ENCODE measurements at regions not wholly inside any gene's neighbourhood (a gene's known extent, or its start where the extent isn't known, plus 50 kb on each side); places are given as distances from the start of the nearest gene placed in this dataset.
"Not testable (repeated sequence)": the region's sequence is repeated elsewhere in the genome, so short reads cannot be mapped to it uniquely, and the experiment has no call there.

DNA sequence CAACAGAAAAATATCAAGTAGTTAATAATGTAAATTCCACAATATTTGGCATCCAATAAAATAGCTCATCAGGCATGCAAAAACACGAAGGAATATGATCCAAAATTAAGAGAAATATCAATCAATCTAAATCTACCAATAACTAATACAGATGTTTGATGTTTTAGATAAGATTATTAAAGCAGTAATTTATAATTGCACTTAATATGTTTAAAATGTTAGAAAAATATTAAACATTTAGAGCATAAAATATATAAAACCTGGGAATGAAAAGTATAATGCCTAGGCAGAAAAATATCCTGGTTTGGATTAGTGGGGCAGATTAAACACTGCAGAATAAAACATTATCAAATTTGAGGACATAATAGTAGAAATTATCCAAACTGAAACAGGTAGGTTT lies 879.9 kb downstream of the FAM181B start:
- Mint-ChIP-seq H3K4me3 (no peak overlapping the region), H3K9me3 (no peaks in the 10 kb centered on the region), H3K27ac (no peak overlapping the region), H3K4me1 (peaks cover 6% of the 10 kb centered on the region), H3K27me3 (no peaks in the 10 kb centered on the region)
- DNase-seq (no peak), ATAC-seq (no peak)

GRCh38 chr11:81852896-81853295 lies 880.8 kb downstream of the FAM181B start:
- no peak overlapping the region for H3K27ac Mint-ChIP-seq
- peaks cover 6% of the 10 kb centered on the region for H3K4me1 Mint-ChIP-seq
- DNase-seq = no peak
- H3K9me3 Mint-ChIP-seq = no peaks in the 10 kb centered on the region
- H3K4me3 Mint-ChIP-seq = no peak overlapping the region
- H3K27me3 Mint-ChIP-seq = no peaks in the 10 kb centered on the region
- ATAC-seq = no peak

GRCh38 chr11:81840380-81840779 lies 893.3 kb downstream of the FAM181B start:
- no peaks in the 10 kb centered on the region for H3K4me1 Mint-ChIP-seq
- no peak for DNase-seq
- no peak for ATAC-seq

GRCh38 chr11:81839976-81840375 lies 893.7 kb downstream of the FAM181B start:
- H3K9me3 Mint-ChIP-seq = peaks cover 0 to 8% of the 10 kb centered on the region in 2 donors
- no peaks in the 10 kb centered on the region for H3K4me1 Mint-ChIP-seq
- no peaks in the 10 kb centered on the region for H3K27me3 Mint-ChIP-seq
- no peak overlapping the region for H3K27ac Mint-ChIP-seq
- DNase-seq (no peak), ATAC-seq (no peak)
- no peak overlapping the region for H3K4me3 Mint-ChIP-seq

More at GRCh38 chr11:81840380-81840779, 893.3 kb downstream of the FAM181B start:
- Mint-ChIP-seq H3K9me3 (peaks cover 0 to 8% of the 10 kb centered on the region in 2 donors), H3K4me3 (no peak overlapping the region), H3K27me3 (no peaks in the 10 kb centered on the region), H3K27ac (no peak overlapping the region)

DNA sequence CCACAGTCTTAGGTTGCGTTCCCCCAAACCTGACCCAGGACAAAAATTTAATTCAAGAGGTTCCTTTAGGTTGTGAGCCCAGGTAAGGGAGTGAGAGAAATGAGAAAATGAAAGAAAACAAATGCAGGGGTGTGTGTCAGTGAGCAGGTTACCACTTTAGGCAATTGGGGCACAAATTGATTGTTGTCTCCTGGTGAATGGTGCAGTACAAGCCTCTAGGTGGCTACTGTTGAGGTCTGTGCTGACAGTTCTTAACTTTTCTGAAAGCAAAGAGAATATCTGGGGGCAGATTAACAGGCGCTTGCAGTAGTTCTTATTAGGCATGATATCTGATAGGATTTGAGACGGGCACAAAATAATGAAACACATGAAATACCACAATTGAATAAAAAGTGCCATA lies 894.6 kb downstream of the FAM181B start:
- Mint-ChIP-seq H3K4me1 (no peaks in the 10 kb centered on the region), H3K4me3 (no peak overlapping the region), H3K27me3 (no peaks in the 10 kb centered on the region), H3K27ac (no peak overlapping the region), H3K9me3 (peaks cover 5 to 11% of the 10 kb centered on the region in 2 donors)
- ATAC-seq = no peak
- no peak for DNase-seq

- Mint-ChIP-seq H3K9me3 (peaks cover 27 to 33% of the 10 kb centered on the region in 2 donors), H3K27me3 (no peaks in the 10 kb centered on the region), H3K27ac (peak overlapping the region in 1 of 2 donors; percentile 85), H3K4me3 (no peak overlapping the region), H3K4me1 (no peaks in the 10 kb centered on the region)
- ATAC-seq (no peak), DNase-seq (no peak)
Observed at GRCh38 chr11:81829976-81830375, 903.7 kb downstream of the FAM181B start.

GRCh38 chr11:81825346-81825745 lies 908.3 kb downstream of the FAM181B start:
- Mint-ChIP-seq H3K27ac (peak overlapping the region; percentile 24 to 64), H3K9me3 (peaks cover 0 to 5% of the 10 kb centered on the region in 2 donors), H3K4me3 (no peak overlapping the region), H3K27me3 (no peaks in the 10 kb centered on the region), H3K4me1 (peaks cover 4% of the 10 kb centered on the region)
- DNase-seq (no peak), ATAC-seq (no peak)

GRCh38 chr11:81819462-81819861 lies 914.2 kb downstream of the FAM181B start:
- no peak overlapping the region for H3K27ac Mint-ChIP-seq
- H3K4me1 Mint-ChIP-seq = peaks cover 4% of the 10 kb centered on the region
- no peak overlapping the region for H3K4me3 Mint-ChIP-seq
- DNase-seq = no peak
- no peaks in the 10 kb centered on the region for H3K27me3 Mint-ChIP-seq
- ATAC-seq = no peak
- no peaks in the 10 kb centered on the region for H3K9me3 Mint-ChIP-seq

DNA sequence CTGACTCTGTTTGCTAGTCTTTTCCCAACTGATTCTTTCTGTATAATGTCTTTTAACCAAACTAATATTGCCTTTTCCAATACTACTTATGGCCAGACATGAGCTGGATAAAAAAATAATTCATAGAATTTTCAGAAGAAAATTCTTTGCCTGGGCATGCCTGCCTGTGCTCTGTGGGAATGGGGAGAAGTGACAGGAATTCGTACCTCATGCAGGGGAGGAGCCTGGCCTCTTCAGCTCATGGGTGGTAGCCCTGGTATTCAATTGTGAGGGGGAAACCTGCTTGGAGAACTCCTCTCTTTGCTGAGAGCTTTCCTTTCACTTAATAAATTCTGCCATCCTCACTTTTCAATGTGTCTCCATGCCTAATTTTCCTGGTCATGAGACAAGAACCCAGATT lies 928.8 kb downstream of the FAM181B start:
- Mint-ChIP-seq H3K27ac (no peak overlapping the region), H3K27me3 (no peaks in the 10 kb centered on the region), H3K9me3 (peaks cover 7 to 8% of the 10 kb centered on the region in 2 donors), H3K4me1 (peaks cover 2% of the 10 kb centered on the region), H3K4me3 (no peak overlapping the region)
- DNase-seq = no peak
- no peak for ATAC-seq

DNA sequence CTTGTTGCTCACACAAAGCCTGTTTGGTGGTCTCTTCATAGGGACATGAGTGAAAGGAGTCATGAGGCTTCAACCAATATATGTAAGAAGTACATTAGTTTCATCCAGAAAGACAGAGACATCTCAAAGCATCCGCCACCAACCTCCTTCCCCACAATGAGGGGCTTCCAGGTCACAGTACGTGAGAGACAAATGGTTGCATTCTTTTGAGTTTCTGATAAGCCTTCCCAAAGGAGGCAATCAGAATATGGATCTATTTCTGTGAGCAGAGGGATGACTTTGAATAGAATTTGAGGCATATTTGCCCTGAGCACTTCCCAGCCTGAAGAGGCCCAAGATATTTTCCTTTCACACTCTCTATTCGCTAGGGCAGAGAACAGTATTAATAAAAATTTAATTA lies 931.1 kb downstream of the FAM181B start:
- peaks cover 7% of the 10 kb centered on the region for H3K4me1 Mint-ChIP-seq
- no peak for DNase-seq
- no peak overlapping the region for H3K27ac Mint-ChIP-seq
- no peaks in the 10 kb centered on the region for H3K27me3 Mint-ChIP-seq
- ATAC-seq = no peak
- H3K9me3 Mint-ChIP-seq = peaks cover 14 to 19% of the 10 kb centered on the region in 2 donors
- H3K4me3 Mint-ChIP-seq = no peak overlapping the region

DNA sequence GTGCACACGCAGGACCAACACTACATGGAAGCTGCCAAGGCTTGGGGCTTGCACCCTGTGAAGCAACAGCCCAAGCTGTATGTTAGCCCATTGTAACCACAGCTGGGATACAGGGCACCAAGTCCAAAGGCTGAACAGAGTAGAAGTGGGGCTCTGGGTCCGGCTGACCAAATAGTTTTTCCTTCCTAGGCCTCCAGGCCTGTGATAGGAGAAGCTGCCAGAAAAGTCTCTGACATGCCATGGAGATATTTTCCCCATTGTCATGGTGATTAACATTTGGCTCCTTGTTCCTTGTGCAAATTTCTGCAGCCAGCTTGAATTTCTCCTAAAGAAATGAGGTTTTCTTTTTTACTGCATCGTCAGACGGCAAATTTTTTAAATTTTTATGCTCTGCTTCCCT lies 941.2 kb downstream of the FAM181B start:
- Mint-ChIP-seq H3K27ac (no peak overlapping the region), H3K4me3 (no peak overlapping the region), H3K4me1 (peaks cover 9% of the 10 kb centered on the region), H3K9me3 (peaks cover 0 to 14% of the 10 kb centered on the region in 2 donors), H3K27me3 (no peaks in the 10 kb centered on the region)
- ATAC-seq = no peak
- no peak for DNase-seq

DNA sequence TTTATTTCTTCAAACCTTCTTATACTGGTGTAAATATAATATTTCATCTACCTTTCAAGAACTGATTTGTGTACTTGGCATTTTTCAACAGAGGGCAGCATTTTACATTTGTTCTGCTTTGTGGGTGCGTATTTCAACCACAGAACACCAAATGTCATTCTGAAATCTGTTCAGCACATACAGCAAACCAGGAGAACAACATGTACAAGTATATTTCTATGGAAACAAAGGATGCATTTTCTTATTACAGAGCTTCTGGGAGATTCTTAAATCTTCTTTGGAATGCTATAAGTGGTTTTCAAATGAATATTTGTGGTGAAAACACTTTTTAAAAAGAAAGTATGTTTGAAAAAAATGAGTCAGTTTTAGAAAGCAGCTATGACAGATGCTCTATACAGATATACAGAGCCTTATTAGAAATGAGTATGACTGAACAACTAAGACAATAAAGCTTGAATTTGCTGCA lies 946.0 kb downstream of the FAM181B start:
- Mint-ChIP-seq H3K27me3 (no peaks in the 10 kb centered on the region), H3K4me1 (peaks cover 9% of the 10 kb centered on the region), H3K27ac (peak overlapping the region; percentile 27 to 58), H3K4me3 (peak overlapping the region in 1 of 2 donors; percentile 5), H3K9me3 (no peaks in the 10 kb centered on the region)
- ATAC-seq = peak; percentile 95
- no peak for DNase-seq

GRCh38 chr11:81772166-81772565 lies 961.5 kb downstream of the FAM181B start:
- no peak for ATAC-seq
- Mint-ChIP-seq H3K27me3 (no peaks in the 10 kb centered on the region), H3K4me3 (no peak overlapping the region), H3K27ac (no peak overlapping the region), H3K9me3 (no peaks in the 10 kb centered on the region), H3K4me1 (no peaks in the 10 kb centered on the region)
- DNase-seq = no peak

DNA sequence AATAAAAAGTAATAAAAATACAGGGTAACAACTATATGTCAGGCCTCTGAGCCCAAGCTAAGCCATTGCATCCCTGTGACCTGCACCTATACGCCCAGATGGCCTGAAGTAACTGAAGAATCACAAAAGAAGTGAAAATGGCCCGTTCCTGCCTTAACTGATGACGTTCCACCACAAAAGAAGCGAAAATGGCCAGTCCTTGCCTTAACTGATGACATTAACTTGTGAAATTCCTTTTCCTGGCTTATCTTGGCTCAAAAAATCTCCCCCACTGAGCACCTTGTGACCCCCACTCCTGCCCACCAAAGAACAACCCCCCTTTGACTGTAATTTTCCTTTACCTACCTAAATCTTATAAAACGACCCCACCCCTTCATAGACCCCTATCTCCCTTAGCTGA lies 963.8 kb downstream of the FAM181B start:
- not testable (repeated sequence) for H3K4me1 Mint-ChIP-seq

GRCh38 chr11:81756864-81757595 lies 976.6 kb downstream of the FAM181B start:
- DNase-seq = no peak
- H3K4me3 Mint-ChIP-seq = no peak overlapping the region
- H3K27ac Mint-ChIP-seq = no peak overlapping the region
- ATAC-seq = no peak
- H3K9me3 Mint-ChIP-seq = no peaks in the 10 kb centered on the region
- peaks cover 14% of the 10 kb centered on the region for H3K27me3 Mint-ChIP-seq
- no peaks in the 10 kb centered on the region for H3K4me1 Mint-ChIP-seq

More for the DNA sequence above, 963.8 kb downstream of the FAM181B start:
- not testable (repeated sequence) for ATAC-seq, H3K4me3 Mint-ChIP-seq, H3K9me3 Mint-ChIP-seq, H3K27me3 Mint-ChIP-seq, DNase-seq
- peak overlapping the region in 1 of 2 donors; percentile 46 for H3K27ac Mint-ChIP-seq

GRCh38 chr11:81749245-81749644 lies 984.4 kb downstream of the FAM181B start:
- H3K27me3 Mint-ChIP-seq = peaks cover 10% of the 10 kb centered on the region
- H3K4me1 Mint-ChIP-seq = peaks cover 12% of the 10 kb centered on the region
- peak overlapping the region in 1 of 2 donors; percentile 95 for H3K27ac Mint-ChIP-seq
- ATAC-seq = peak; percentile 72
- H3K4me3 Mint-ChIP-seq = no peak overlapping the region
- no peaks in the 10 kb centered on the region for H3K9me3 Mint-ChIP-seq
- DNase-seq = no peak
